Panc1 (cell line): ENCODE measurements at regions not wholly inside any gene's neighbourhood (a gene's known extent, or its start where the extent isn't known, plus 50 kb on each side); places are given as distances from the start of the nearest gene placed in this dataset.

ENCODE experiments used
- ATAC-seq: fragments of 200-7000 bp; cut with Tn5 transposase; 2 replicates; pipeline ENCODE4 v1.9.1; 2020; ENCODE audit warnings: mild to moderate bottlenecking, moderate library complexity
- BruUV-seq: library from RNA; stranded (reverse); fragments of 400-500 nt; replicated peaks from 2 replicates; lab custom pipeline; 2021; lab: Mats Ljungman, UMichigan
- CTCF ChIA-PET: fragments of 300-600 bp; sonication (Branson Sonifier 250); formaldehyde crosslinking; loops from one replicate; lab custom pipeline; 2022; ENCODE audit warnings: antibody characterized with exemption; lab: Charles Lee
- POLR2A ChIA-PET: fragments of 300-600 bp; sonication (Branson Sonifier 250); formaldehyde crosslinking; loops from one replicate; lab custom pipeline; 2022; ENCODE audit warnings: antibody characterized with exemption; lab: Charles Lee
- DNase-seq: peaks from one replicate; pipeline ENCODE4 v3.0.0-alpha.2; 2010; ENCODE audit warnings: low read depth, low spot score
- H3K27ac ChIP-seq: 2 replicates; pipeline ENCODE4 v1.5.1; 2011; ENCODE audit warnings: mild to moderate bottlenecking, low read length, inconsistent platforms
- H3K27me3 ChIP-seq: fragments of 200-500 bp; sonication (Bioruptor generic); 2 replicates; pipeline ENCODE4 v1.6.0; 2014; ENCODE audit warnings: low read length, inconsistent platforms; ENCODE audit not compliant: control insufficient read depth, insufficient read depth
- H3K36me3 ChIP-seq: fragments of 200-500 bp; sonication (Bioruptor generic); 2 replicates; pipeline ENCODE4 v1.5.1; 2014; ENCODE audit warnings: inconsistent platforms, mild to moderate bottlenecking, low read length, moderate library complexity; ENCODE audit not compliant: control insufficient read depth, insufficient read depth
- H3K4me1 ChIP-seq: 2 replicates; pipeline ENCODE4 v1.5.1; 2011; ENCODE audit warnings: inconsistent platforms, mild to moderate bottlenecking, low read length, moderate library complexity; ENCODE audit not compliant: control insufficient read depth, insufficient read depth
- H3K4me3 ChIP-seq, 2 experiments: 2 replicates each; pipeline ENCODE4 v1.5.1; 2011 to 2012; ENCODE audit warnings: low read depth in 2 of 2, low read length in 2 of 2, mild to moderate bottlenecking in 2 of 2, inconsistent platforms in 1 of 2, moderate library complexity in 1 of 2
- H3K9me3 ChIP-seq: fragments of 200-500 bp; sonication (Bioruptor generic); 2 replicates; pipeline ENCODE4 v1.5.1; 2014; ENCODE audit warnings: low read depth, mild to moderate bottlenecking, inconsistent platforms, low read length, moderate library complexity; ENCODE audit not compliant: control insufficient read depth, insufficient read depth
- CTCF ChIP-seq: fragments of 450-650 bp; IDR thresholded peaks from 2 replicates; pipeline ENCODE4 v1.5.1; 2017; ENCODE audit warnings: mild to moderate bottlenecking
- POLR2AphosphoS5 ChIP-seq: IDR thresholded peaks from 2 replicates; pipeline ENCODE4 v1.6.1; 2012; ENCODE audit warnings: mild to moderate bottlenecking, low read depth, low read length, moderate library complexity
- SIN3A ChIP-seq: IDR thresholded peaks from 2 replicates; pipeline ENCODE4 v1.6.1; 2012; ENCODE audit warnings: low read depth, mild to moderate bottlenecking, low read length, moderate library complexity, borderline replicate concordance; ENCODE audit not compliant: insufficient read depth
- TCF7L2 ChIP-seq: IDR thresholded peaks from 2 replicates; pipeline ENCODE4 v1.6.1; 2011; ENCODE audit warnings: mild to moderate bottlenecking, low read depth, low read length, inconsistent platforms
- in situ Hi-C: cut with HindIII; loops from 2 replicates; pipeline ENCODE4 v1.10.0; 2016; ENCODE audit warnings: low sequenced_read_pairs, low pct_unique_long_range_greater_than_20kb
- intact Hi-C: fragments of 100-400 bp; cut with micrococcal nuclease; formaldehyde crosslinking; loops from one replicate; pipeline ENCODE4 v1.10.0; 2022; ENCODE audit not compliant: unreplicated experiment
- TF ChIP-seq, protein P1 (sequence below), 2 experiments: IDR thresholded peaks; 2 replicates each; pipeline ENCODE4 v1.6.1; 2011 to 2012; ENCODE audit warnings: low read depth in 2 of 2, control low read depth in 1 of 2, low read length in 1 of 2, mild to moderate bottlenecking in 1 of 2, moderate library complexity in 1 of 2; ENCODE audit not compliant: insufficient read depth in 1 of 2

DNA sequence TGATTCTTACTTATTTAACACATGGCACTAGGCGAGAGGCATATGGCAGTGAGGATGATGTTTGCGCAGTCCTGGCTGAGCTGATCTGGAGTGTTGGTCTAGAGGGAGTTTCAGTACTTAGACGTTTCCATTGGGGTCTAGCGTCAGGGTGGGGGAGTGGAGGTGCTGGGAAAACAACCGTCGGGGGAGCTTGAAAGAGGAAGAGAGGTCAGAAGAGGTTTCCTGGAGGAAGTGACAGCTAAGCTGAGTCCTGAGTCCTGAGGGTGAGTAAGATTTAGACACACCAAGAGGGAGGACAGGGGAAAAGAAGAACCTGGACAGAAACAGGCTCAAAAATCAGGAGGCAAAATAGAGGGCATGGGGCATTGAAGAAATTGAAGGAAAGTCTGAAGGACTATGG lies 81.4 kb downstream of the ALOX5AP start:
- POLR2A ChIA-PET, result no interaction called here
- TF ChIP-seq POLR2AphosphoS5 (no peak), CTCF (no peak), TCF7L2 (no peak), SIN3A (no peak)
- TF ChIP-seq, protein P1, sequence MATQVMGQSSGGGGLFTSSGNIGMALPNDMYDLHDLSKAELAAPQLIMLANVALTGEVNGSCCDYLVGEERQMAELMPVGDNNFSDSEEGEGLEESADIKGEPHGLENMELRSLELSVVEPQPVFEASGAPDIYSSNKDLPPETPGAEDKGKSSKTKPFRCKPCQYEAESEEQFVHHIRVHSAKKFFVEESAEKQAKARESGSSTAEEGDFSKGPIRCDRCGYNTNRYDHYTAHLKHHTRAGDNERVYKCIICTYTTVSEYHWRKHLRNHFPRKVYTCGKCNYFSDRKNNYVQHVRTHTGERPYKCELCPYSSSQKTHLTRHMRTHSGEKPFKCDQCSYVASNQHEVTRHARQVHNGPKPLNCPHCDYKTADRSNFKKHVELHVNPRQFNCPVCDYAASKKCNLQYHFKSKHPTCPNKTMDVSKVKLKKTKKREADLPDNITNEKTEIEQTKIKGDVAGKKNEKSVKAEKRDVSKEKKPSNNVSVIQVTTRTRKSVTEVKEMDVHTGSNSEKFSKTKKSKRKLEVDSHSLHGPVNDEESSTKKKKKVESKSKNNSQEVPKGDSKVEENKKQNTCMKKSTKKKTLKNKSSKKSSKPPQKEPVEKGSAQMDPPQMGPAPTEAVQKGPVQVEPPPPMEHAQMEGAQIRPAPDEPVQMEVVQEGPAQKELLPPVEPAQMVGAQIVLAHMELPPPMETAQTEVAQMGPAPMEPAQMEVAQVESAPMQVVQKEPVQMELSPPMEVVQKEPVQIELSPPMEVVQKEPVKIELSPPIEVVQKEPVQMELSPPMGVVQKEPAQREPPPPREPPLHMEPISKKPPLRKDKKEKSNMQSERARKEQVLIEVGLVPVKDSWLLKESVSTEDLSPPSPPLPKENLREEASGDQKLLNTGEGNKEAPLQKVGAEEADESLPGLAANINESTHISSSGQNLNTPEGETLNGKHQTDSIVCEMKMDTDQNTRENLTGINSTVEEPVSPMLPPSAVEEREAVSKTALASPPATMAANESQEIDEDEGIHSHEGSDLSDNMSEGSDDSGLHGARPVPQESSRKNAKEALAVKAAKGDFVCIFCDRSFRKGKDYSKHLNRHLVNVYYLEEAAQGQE (IDR thresholded peaks at IDR 0.05; ENCODE audit: insufficient read depth in 1 of 2, low read depth in 2 of 2, low read length in 1 of 2), result no peak
- Histone ChIP-seq H3K9me3 (no peaks in the 10 kb centered on the region), H3K4me3 (no peak overlapping the region), H3K27me3 (no peaks in the 10 kb centered on the region), H3K36me3 (no peaks in the 10 kb centered on the region), H3K27ac (peak overlapping the region; percentile 63; the same call in 1 of the 2 replicates), H3K4me1 (no peaks in the 10 kb centered on the region)
- CTCF ChIA-PET, result no interaction called here
- intact Hi-C loops, result no loop called here
- in situ Hi-C loops, result no loop called here
- DNase-seq, result no peak
- no TSS peak for BruUV-seq
- no peak for ATAC-seq

DNA sequence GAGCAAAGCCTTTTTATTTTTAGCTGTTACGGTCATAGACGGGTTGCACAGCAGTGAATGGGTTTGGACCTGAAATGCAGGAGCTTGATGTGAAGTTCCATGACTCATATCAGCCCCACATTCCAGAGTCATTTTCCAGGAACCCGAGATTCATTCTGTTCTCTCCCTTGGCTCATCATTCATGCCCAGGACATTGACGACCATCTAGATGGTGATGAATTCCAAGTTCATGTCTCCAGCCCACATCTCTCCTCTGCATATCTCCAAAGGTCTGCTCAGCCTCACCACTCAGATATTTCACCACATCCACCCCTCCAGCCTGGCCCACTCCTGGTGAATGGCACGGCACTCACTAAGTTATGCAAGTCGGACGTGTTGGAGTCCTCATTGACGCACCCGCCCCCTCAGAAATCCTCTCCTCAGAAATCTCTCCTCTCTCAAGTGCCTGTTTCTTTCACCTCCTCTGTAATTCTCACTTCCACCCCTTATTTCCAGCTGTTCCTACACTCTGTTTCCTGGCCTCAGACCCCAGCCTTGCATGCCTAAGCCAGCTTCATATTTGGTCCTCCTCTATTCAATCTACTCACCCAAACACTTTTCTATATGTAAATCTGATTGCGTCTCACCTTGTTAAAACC lies 83.1 kb downstream of the ALOX5AP start:
- DNase-seq (no peak), ATAC-seq (no peak)
- no peaks in the 10 kb centered on the region for H3K4me1 ChIP-seq
- CTCF ChIA-PET, result no interaction called here
- no peaks in the 10 kb centered on the region for H3K9me3 ChIP-seq
- POLR2A ChIA-PET, result no interaction called here
- no peaks in the 10 kb centered on the region for H3K27me3 ChIP-seq
- H3K27ac ChIP-seq, result no peak overlapping the region
- BruUV-seq, result no TSS peak
- no peaks in the 10 kb centered on the region for H3K36me3 ChIP-seq
- in situ Hi-C loops (no loop called here), intact Hi-C loops (no loop called here)
- no peak overlapping the region for H3K4me3 ChIP-seq
- TF ChIP-seq POLR2AphosphoS5 (no peak), SIN3A (no peak), CTCF (no peak), TCF7L2 (no peak)
- TF ChIP-seq, protein P1 (IDR thresholded peaks at IDR 0.05; ENCODE audit: insufficient read depth in 1 of 2, low read depth in 2 of 2, low read length in 1 of 2), result no peak
